GM23338 (cell line): ENCODE measurements at regions not wholly inside any gene's neighbourhood (a gene's known extent, or its start where the extent isn't known, plus 50 kb on each side); places are given as distances from the start of the nearest gene placed in this dataset.

Source experiments
- ATAC-seq: fragments of 200-7000 bp; cut with Tn5 transposase; 3 replicates; pipeline ENCODE4 v1.9.1; 2020
- DNase-seq: peaks from one replicate; pipeline ENCODE4 v3.0.0-alpha.2; 2015; ENCODE audit warnings: low spot score
- H2AFZ ChIP-seq: fragments of 200-600 bp; sonication (generic); 2 replicates; pipeline ENCODE4 v1.8.0; 2016; ENCODE audit warnings: antibody characterized with exemption, mild to moderate bottlenecking, moderate library complexity
- H3F3A ChIP-seq: fragments of 200-600 bp; sonication (generic); replicated peaks from 2 replicates; pipeline ENCODE4 v1.8.0; 2017; ENCODE audit warnings: antibody characterized with exemption, mixed run types, low read depth
- H3K27ac ChIP-seq: fragments of 200-600 bp; sonication (generic); 2 replicates; pipeline ENCODE4 v1.6.1; 2016; ENCODE audit warnings: low read depth
- H3K27me3 ChIP-seq: fragments of 200-600 bp; sonication (generic); 2 replicates; pipeline ENCODE4 v1.8.0; 2016; ENCODE audit warnings: mild to moderate bottlenecking, mixed run types, moderate library complexity; ENCODE audit not compliant: insufficient read depth
- H3K36me3 ChIP-seq: fragments of 200-600 bp; sonication (generic); 2 replicates; pipeline ENCODE4 v1.8.0; 2016; ENCODE audit warnings: mild to moderate bottlenecking; ENCODE audit not compliant: insufficient read depth
- H3K4me1 ChIP-seq: fragments of 200-600 bp; sonication (generic); 2 replicates; pipeline ENCODE4 v1.8.0; 2016; ENCODE audit warnings: mild to moderate bottlenecking, moderate library complexity; ENCODE audit not compliant: insufficient read depth
- H3K4me2 ChIP-seq: fragments of 200-600 bp; sonication (generic); 2 replicates; pipeline ENCODE4 v1.7.1; 2017; ENCODE audit warnings: mixed run types
- H3K4me3 ChIP-seq: fragments of 200-600 bp; sonication (generic); 2 replicates; pipeline ENCODE4 v1.6.1; 2016; ENCODE audit warnings: mixed run types
- H3K79me2 ChIP-seq: fragments of 200-600 bp; sonication (generic); replicated peaks from 2 replicates; pipeline ENCODE4 v1.8.0; 2017; ENCODE audit warnings: mild to moderate bottlenecking; ENCODE audit not compliant: insufficient read depth
- H3K9me2 ChIP-seq: fragments of 200-600 bp; sonication (generic); 2 replicates; pipeline ENCODE4 v1.8.0; 2017; ENCODE audit not compliant: insufficient read depth
- H4K20me1 ChIP-seq: fragments of 200-600 bp; sonication (generic); replicated peaks from 2 replicates; pipeline ENCODE4 v1.8.0; 2017; ENCODE audit warnings: mild to moderate bottlenecking; ENCODE audit not compliant: insufficient read depth
- H3K27ac Mint-ChIP-seq: 2 replicates; pipeline ENCODE4 v1.8.0; 2020; ENCODE audit warnings: inconsistent platforms, mild to moderate bottlenecking, moderate library complexity, mixed read lengths
- H3K27me3 Mint-ChIP-seq: 3 replicates; pipeline ENCODE4 v1.8.0; 2022; ENCODE audit warnings: low read depth, mild to moderate bottlenecking, moderate library complexity, mixed read lengths, inconsistent platforms; ENCODE audit not compliant: insufficient read depth, poor library complexity
- H3K36me3 Mint-ChIP-seq: 3 replicates; pipeline ENCODE4 v1.8.0; 2021; ENCODE audit warnings: low read depth, mild to moderate bottlenecking, inconsistent platforms, moderate library complexity, mixed read lengths
- H3K4me1 Mint-ChIP-seq: 3 replicates; pipeline ENCODE4 v1.8.0; 2020; ENCODE audit warnings: mild to moderate bottlenecking, inconsistent platforms, mixed read lengths
- H3K4me3 Mint-ChIP-seq: 3 replicates; pipeline ENCODE4 v1.8.0; 2021; ENCODE audit warnings: moderate library complexity, mild to moderate bottlenecking, inconsistent platforms, mixed read lengths
- H3K9me3 Mint-ChIP-seq: 3 replicates; pipeline ENCODE4 v1.8.0; 2020; ENCODE audit warnings: moderate library complexity, mild to moderate bottlenecking, inconsistent platforms, mixed read lengths
- CREB1 ChIP-seq: fragments of 250-450 bp; sonication (Bioruptor Pico); IDR thresholded peaks from 2 replicates; pipeline ENCODE4 v1.5.0; 2020; ENCODE audit warnings: low read depth, mild to moderate bottlenecking, moderate library complexity
- CTCF ChIP-seq, 2 experiments: fragments of 200-600 bp in 1 of 2; sonication (generic) in 1 of 2; conservative IDR thresholded peaks; 2 replicates each; pipeline versions ENCODE4 v1.5.1 to v1.6.1; 2016 to 2017; ENCODE audit warnings: antibody characterized with exemption in 2 of 2, low read depth in 2 of 2, mild to moderate bottlenecking in 2 of 2, moderate library complexity in 1 of 2
- ETS1 ChIP-seq: IDR thresholded peaks from 2 replicates; pipeline ENCODE4 v1.6.1; 2016; ENCODE audit warnings: antibody characterized with exemption
- EZH2 ChIP-seq: fragments of 200-600 bp; sonication (generic); IDR thresholded peaks from one replicate; pipeline ENCODE4 v1.8.0; 2017; ENCODE audit warnings: antibody characterized with exemption, mild to moderate bottlenecking, low read depth; ENCODE audit not compliant: unreplicated experiment
- EZH2phosphoT487 ChIP-seq: fragments of 200-600 bp; sonication (generic); IDR thresholded peaks from one replicate; pipeline ENCODE4 v1.8.1; 2018; ENCODE audit warnings: antibody characterized with exemption; ENCODE audit not compliant: unreplicated experiment
- JUNB ChIP-seq: IDR thresholded peaks from one replicate; pipeline ENCODE4 v1.6.1; 2016; ENCODE audit warnings: antibody characterized with exemption; ENCODE audit not compliant: unreplicated experiment
- NANOG ChIP-seq: IDR thresholded peaks from 2 replicates; pipeline ENCODE4 v1.6.1; 2016; ENCODE audit warnings: antibody characterized with exemption, borderline replicate concordance
- REST ChIP-seq: IDR thresholded peaks from one replicate; pipeline ENCODE4 v1.6.1; 2018; ENCODE audit warnings: antibody characterized with exemption; ENCODE audit not compliant: unreplicated experiment
- STAT1 ChIP-seq: IDR thresholded peaks from one replicate; pipeline ENCODE4 v1.6.1; 2016; ENCODE audit warnings: antibody characterized with exemption; ENCODE audit not compliant: unreplicated experiment
- ZNF331 ChIP-seq: fragments of 250-450 bp; sonication (Bioruptor Pico); IDR thresholded peaks from 2 replicates; pipeline ENCODE4 v1.5.0; 2020; ENCODE audit warnings: low read depth, mild to moderate bottlenecking, moderate library complexity

GRCh38 chr13:31460061-31460460 lies 260.3 kb downstream of the B3GLCT start:
- H3K4me3 Mint-ChIP-seq: no peak overlapping the region
- H3K27me3 Mint-ChIP-seq: no peaks in the 10 kb centered on the region
- H3K36me3 ChIP-seq: no peaks in the 10 kb centered on the region
- no peaks in the 10 kb centered on the region for H3K9me3 Mint-ChIP-seq
- H3K4me1 Mint-ChIP-seq: peaks cover 7% of the 10 kb centered on the region
- H3K27ac Mint-ChIP-seq: no peak overlapping the region
- no peaks in the 10 kb centered on the region for H4K20me1 ChIP-seq
- peaks cover 7% of the 10 kb centered on the region; the same call in 1 of the 2 replicates for H3K4me1 ChIP-seq
- no peak for DNase-seq
- H3K27ac ChIP-seq: no peak overlapping the region
- no peaks in the 10 kb centered on the region for H3K27me3 ChIP-seq
- H3K4me3 ChIP-seq: no peak overlapping the region
- no peak overlapping the region for H3K4me2 ChIP-seq
- no peaks in the 10 kb centered on the region for H3F3A ChIP-seq
- no peaks in the 10 kb centered on the region for H3K36me3 Mint-ChIP-seq
- no peak for TF ChIP-seq CTCF (conservative IDR thresholded peaks at IDR 0.05; ENCODE audit: low read depth in 2 of 2)
- no peak overlapping the region for H2AFZ ChIP-seq
- H3K79me2 ChIP-seq: no peaks in the 10 kb centered on the region
- no peaks in the 10 kb centered on the region for H3K9me2 ChIP-seq
- ATAC-seq: no peak

- no peak for ATAC-seq
- Mint-ChIP-seq H3K36me3 (no peaks in the 10 kb centered on the region), H3K4me1 (peaks cover 7% of the 10 kb centered on the region), H3K9me3 (no peaks in the 10 kb centered on the region), H3K27ac (no peak overlapping the region), H3K4me3 (no peak overlapping the region), H3K27me3 (no peaks in the 10 kb centered on the region)
- Histone ChIP-seq H3K27ac (no peak overlapping the region), H2AFZ (no peak overlapping the region), H4K20me1 (no peaks in the 10 kb centered on the region), H3K36me3 (no peaks in the 10 kb centered on the region), H3K4me3 (no peak overlapping the region), H3K4me2 (no peak overlapping the region), H3K9me2 (no peaks in the 10 kb centered on the region), H3K4me1 (peaks cover 7% of the 10 kb centered on the region; the same call in 1 of the 2 replicates), H3F3A (no peaks in the 10 kb centered on the region), H3K79me2 (no peaks in the 10 kb centered on the region), H3K27me3 (no peaks in the 10 kb centered on the region)
- DNase-seq: no peak
- TF ChIP-seq REST (no peak), JUNB (no peak), ETS1 (no peak), STAT1 (no peak), EZH2 (no peak), CREB1 (CRISPR knock-in tag) (no peak), ZNF331 (CRISPR knock-in tag) (no peak), EZH2phosphoT487 (no peak), CTCF (conservative IDR thresholded peaks at IDR 0.05; ENCODE audit: low read depth in 2 of 2) (no peak), NANOG (no peak)
These were observed 262.1 kb downstream of the B3GLCT start for GRCh38 chr13:31461923-31462322.
